ENCODE measurements at regions not wholly inside any gene's neighbourhood (a gene's known extent, or its start where the extent isn't known, plus 50 kb on each side); places are given as distances from the start of the nearest gene placed in this dataset.

DNA sequence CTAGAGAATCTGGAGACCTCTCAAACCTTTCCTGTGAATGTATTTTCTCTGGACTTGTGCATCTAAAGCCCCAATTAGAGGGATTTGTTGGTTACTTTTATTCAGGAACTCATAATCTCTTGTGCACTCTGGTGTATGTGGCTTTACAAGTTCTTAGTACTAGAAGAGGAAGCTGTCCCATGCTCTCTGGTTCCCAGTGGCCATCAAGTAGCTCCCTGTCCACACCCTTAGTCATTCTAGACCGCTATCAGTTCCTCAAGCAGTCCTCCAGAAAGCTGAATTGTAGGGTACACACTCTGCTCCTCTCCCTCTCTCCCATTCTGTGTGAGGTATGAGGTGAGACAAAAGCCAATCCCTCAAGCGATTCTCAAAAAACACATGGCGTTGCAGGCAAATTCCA is 470.3 kb downstream of the PTPRC start:
- no peak for DNase-seq (ENCODE audit: low read depth)

DNA sequence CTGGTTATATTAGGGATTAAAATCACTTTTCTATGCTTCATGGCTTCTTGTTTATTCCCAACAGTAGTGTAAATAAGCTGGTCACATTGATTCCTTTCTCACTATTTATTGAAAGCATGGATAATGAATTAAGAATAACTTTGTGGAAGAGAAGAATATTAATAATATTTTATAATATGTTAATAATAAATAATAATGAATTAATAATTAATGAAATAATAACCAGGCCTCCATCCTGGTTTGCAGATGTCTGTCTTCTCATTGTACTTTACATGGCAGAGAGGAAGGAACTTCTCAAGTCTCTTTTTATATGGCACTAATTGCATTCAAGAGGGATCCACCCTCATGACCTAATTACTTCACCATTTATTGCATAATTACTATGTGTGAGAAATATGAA is 473.5 kb downstream of the PTPRC start:
- no peak for DNase-seq (ENCODE audit: low read depth)

DNA sequence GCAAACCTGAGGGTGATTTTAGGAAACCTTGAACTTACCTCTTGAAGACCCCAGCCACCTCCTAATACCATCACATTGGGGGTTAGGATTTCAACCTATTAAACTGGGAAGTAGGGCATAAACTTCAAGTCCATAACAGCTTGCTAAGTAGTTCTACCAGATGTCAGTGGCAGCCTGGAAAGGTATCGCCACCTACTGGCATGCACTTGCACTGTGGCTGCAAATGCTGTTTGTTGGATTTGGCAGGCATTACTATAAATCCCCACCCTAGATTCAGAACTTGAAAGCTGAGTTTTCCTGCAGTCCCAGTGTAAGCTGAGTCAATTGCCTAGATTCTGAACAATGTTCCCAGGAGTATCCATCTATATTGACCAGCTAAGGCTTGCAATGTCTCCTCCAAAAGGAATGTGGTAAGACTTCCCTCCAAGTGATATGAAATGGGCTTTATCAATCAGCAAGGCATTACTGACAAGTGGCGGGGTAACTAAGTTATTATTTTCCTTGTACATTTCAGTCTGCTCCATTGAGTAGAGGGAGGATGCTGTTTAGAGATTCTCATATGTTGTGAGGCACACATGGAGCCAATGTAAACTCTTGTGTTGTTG is 474.5 kb downstream of the PTPRC start:
- peak; percentile 46 for DNase-seq (ENCODE audit: low read depth)

DNA sequence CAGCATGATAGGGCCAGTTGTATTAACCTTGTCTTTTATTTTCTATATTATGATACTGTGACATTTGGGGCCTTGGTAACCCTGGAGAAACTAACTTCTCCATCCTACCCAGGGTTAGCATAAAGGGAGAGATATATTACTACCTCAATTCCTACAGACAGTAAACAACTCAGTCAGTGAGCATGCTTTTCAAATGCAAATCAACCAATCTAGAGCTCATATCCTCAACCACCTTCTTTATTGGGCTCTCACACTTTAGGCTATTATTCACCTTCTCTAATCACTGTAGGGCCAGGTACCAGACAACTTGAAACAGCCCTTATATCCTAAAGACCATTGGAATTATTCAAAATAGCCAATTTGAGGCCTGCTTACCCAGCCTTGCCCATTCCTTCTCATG is 477.6 kb downstream of the PTPRC start:
- no peak for DNase-seq (ENCODE audit: low read depth)

DNA sequence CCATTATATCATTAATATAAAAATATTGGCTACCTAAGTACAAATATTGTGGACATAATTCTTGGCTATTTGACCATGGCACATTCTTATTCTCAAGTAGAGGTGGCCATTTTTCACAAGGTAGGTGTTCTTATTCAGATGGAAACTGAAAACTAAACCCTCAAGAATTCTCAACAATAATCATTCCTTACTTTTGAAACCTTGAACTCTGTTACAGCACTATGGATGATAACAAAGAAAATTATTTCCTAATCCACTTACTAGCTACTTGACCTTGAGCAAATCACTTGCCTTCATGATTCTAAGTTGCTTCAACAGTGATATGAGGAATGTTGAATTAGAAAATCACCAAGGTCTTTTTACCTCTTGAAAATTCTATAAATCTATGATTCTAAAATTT is 482.2 kb downstream of the PTPRC start:
- DNase-seq (ENCODE audit: low read depth), result no peak

DNA sequence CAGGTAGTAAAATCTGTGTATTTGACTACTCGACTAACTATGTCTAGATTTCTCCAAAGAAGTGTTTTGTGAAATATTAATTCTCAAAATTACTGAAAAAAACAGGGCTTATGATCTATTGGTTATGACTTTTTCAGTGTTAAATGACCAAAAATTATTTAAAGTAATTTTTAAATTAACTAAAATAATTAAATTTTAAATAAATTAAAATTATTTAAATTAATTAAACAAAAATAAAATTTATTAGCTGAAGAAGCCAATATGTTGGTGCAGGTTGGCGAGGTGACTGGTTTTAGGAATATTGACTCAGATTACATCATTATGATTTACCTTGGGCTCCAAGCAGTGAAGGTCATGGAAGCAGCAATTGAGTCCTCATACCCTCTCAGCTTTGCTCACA is 483.2 kb downstream of the PTPRC start:
- DNase-seq (ENCODE audit: low read depth), result no peak

DNA sequence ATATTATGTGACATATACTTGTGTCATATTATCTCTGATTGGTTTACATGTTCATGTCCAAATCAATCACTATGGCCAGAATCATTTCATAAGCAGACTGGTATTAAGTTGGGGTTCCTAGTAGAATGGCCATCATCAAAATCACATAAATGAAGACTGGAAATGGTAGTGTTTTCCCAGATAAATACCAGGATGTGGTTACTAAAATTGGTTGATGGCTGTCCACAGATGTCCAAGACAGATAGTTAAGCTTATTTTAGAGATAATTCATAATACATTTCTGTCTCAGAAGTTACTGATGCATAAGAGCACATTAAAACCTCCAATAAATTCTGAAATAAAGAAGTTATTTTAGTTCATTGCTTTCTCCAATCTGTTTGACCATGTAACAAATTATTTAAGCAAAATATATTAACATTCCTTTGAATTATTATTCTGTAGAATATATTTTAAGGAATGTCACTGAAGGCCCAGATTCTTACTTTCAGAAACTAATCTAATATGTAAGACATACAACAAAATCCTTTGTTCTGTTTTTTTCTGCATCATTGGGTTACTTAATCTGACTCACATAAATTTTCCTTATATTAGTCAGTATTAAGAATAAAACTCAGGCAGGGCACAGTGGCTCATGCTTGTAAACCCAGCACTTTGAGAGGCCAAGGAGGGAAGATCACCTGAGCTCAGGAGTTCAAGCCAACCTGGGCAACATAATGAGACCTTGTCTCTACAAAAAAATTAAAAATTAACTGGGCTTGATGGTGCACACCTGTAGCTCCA is 483.9 kb downstream of the PTPRC start:
- DNase-seq (ENCODE audit: low read depth), result no peak

DNA sequence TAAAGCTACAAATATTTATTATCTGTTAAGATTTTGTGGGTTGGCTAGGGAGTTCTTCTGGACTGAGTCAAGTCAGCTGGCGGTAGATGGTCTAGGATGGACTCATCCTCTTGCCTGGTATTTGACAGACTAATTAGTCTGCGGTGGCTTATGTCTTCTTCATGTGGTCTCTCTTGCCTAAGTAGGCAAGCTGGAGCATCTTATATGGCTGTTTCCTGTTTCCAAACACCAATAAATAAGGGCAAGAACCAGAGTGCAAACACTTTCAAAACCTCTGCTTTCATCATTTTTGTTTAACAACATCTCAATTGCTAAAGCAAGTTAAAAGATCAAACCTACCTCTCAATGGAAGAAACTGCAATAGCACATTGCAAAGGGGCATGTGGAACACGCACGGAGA is 484.8 kb downstream of the PTPRC start:
- DNase-seq (ENCODE audit: low read depth), result no peak

DNA sequence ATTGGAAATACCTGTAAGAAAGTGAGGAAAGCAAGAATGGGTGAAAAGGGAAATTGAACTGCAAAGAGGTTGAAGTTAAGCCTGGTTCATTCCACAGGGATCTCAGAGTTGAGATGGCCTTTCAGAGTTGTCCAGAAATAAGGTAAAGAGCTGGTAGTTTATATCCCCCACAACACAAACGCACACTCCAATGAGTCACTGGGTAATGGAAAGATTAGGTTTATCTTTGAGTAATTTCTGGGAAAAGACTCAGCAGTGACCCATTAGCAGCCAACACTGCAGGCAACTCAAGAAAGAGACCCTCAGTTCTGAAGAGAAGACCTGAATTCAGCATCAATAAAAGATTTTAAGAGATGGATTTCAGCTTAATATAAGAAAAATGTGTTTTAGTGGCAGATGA is 485.5 kb downstream of the PTPRC start:
- DNase-seq (ENCODE audit: low read depth), result no peak

DNA sequence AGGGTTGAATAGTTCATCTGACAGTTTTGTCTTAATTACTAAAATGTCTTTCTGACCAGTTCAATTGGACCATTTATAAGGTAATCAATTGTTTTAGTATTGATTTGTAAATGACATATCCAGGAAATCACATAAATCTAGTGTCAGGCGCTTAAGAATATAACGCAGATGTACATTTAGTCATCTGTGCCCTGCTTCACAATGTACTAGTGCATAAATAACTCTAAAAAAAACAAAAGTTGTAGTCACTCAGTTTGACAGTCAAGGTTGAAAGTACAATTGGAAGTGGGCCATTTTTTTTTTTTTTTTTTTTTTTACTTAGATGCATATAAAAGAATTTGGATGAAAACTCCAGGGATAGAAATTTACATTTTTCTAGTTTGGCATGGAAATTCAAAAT is 490.4 kb downstream of the PTPRC start:
- DNase-seq (ENCODE audit: low read depth), result no peak

DNA sequence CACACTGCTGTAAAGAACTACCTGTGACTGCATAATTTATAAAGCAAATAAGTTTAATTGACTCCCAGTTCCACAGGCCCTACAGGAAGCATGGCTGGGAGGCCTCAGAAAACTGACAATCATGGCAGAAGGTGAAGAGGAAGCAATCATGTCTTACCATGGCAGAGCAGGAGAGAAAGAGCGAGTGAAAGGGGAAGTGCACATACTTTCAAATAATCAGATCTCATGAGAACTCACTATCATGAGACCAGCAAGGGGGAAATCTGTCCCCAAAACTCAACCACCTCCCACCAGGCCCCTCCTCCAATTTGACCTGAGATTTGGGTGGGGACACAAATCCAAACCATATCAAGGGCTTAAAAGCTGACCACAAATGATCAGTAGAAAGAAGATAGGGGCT is 493.2 kb downstream of the PTPRC start:
- DNase-seq (ENCODE audit: low read depth), result no peak

DNA sequence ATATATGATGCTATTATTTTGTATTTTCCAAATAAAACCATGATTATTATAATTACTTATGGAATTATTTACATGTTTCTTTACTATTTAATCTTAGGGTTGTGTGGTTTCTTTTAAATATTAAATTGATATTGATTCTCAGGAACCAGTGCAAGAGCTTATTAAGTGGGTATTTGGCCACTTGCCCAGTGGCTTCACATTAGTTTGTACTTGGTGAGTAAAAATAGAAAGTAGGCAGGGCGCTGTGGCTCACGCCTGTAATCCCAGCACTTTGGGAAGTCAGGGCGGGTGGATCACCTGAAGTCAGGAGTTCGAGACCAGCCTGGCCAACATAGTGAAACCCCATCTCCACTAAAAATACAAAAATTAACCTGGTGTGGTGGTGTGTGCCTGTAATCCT is 497.1 kb downstream of the PTPRC start:
- DNase-seq (ENCODE audit: low read depth), result no peak

DNA sequence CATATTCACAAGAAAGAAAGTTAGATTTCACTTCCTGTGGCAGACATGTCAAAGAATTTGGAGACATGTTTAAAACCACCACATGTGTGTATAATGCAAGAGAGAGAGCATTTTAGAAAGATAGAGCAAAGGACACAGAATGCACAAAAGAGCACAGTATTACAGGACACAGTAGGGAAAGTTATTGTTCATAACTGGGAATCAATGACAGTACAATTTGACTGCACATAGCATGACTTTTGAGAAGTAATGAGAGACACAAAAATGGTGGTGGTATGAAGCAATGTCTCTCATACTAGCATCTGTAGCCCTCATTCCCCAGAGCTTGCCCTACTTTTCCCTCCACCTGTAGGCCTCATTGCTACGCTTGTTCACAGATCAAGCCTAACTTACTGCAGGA is 499.2 kb downstream of the PTPRC start:
- DNase-seq (ENCODE audit: low read depth), result no peak

DNA sequence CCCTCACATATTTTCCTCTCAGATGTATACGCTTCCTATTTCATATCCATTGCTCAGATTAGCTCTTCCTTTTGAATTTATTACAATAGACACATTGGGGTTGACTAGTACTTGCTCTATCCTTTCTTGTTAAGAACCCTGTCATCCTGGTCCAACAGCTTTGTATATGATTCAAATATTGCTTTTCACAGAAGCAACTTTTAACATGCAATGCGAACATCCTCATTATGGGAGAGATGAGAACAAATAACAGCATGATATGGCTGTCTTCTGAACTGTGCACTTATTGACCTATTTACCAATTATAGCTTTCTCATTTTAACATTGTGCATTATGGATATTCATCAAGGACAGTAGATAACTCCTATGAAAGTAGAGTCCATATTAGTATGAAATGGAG is 510.8 kb downstream of the PTPRC start:
- DNase-seq (ENCODE audit: low read depth), result no peak

DNA sequence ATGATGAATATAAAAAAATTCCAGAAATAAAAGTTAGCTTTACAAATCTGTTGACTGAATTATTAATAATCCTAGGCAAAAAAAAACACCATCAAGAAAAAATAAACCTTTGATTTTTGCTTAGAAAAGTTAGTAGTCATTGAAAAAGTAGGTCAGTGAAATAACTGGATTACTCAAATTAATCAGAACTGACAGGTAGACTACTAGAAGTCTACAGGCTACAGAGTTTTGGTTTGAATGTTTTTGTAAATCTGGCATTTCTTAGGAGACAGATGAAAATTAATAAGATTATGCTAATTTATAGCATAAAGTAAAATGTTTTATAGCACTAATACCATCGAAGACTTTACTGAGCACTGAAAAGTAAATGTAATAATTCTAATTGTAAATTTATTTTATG is 511.9 kb downstream of the PTPRC start:
- DNase-seq (ENCODE audit: low read depth), result no peak

DNA sequence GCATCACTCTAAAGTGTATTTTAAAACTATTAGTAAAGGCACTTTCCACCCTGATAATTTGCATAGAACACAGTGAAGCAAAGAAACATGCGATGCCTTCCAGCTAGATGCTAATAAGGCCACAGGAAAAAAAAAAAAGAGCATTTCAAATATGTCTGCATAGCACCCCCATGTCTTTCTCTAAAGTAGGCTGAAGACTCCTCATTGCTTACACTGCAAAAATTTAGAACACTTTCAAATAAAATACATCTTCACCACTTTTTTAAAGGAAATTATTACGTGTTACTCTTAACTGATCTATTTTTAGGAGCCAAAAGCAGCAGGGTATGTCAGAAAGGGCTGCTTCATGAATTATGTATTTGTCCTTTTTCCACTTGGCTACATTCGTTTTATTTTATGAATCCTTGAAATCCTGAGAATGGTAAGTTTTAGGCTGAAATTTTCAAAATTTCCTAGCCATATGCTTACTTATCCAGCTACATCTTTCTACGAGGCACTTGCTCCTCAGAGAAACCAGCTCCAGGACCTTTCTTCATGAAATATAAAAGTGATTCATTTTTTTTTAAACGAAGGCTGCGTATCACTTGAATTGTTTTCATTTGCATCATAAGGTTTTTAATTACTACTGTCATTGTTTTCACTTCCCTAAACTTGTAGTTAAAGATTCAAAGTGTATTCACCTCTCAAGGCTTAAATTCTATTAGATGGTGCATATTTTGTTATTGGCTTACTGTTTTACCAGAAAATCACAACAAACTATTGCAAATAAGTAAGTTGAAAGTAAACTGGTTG is 513.0 kb downstream of the PTPRC start:
- no peak for DNase-seq (ENCODE audit: low read depth)

DNA sequence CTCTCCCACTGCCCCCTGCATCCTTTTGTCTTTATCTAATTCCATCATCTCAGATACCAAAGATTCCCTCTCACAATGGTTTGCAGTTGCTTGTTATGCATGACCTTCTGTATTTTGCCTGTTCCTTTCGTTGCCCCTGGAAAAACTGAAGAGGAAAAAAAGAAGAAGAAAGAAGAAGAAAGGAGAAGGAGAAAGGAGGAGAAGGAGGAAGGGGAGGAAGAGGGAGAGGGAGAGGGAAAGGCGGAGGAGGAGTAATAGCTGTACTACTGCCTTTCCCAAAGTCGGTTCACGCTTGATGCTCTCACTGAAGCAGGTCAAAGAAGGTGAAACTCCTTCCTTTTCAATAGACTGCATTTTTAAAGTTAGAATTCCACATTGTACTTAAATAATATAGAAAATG is 513.8 kb downstream of the PTPRC start:
- DNase-seq (ENCODE audit: low read depth), result no peak

DNA sequence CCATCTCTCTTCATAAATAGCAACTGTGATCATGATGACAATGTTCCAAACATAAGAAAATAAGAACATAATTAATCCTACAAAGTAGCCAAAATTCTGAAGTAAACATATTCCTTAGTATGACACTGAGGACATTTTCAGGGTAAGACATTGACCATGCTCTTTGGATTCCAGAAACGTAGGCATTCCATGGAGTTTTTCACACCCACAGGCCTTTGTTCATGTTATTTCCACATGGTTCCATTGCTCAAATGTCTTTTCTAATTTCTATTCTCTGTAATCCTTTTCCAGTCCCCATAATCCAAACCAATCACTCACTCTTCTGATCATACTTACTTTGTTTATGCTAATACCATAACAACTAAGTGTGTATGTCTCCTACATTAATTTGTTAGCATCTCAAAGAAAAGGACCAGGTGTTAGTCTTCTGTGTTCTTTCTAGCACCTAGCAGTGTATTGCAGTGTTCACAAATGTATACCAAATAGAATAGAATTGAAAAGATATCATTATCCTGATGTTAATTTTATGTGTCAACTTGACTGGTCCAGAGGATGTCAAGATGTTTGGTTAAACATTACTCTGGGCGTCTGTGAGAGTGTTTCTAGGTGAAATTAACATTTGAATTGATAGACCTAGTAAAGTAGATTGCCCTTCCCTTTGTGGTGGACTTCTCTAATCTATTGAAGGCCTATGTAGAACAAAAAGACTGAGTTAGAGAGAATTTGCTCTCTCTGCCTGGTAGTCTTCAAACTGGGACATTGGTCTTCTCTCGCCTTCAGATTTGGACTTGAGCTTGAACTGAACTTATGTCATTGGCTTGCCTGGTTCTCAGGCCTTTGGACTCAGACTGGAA is 516.6 kb downstream of the PTPRC start:
- no peak for DNase-seq (ENCODE audit: low read depth)

DNA sequence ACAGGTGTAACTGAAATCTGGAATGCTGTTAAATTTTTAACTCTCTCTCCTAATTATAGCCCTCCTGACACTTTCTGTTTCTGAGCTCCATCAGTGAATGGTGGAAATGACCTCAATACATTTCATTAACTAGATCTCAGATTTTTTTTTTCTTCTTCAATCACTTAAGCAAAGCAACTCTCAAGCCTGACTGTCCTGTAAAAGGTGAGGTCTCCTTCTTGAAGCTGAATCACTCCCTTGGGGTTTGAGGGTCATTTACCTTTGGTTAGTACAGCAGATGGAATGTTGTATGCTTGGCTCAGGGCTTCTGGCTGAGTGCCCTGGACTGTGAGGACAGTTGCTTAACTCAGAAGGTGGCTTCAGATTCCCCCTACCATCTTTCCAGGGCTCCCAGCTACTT is 518.7 kb downstream of the PTPRC start:
- DNase-seq (ENCODE audit: low read depth), result no peak

DNA sequence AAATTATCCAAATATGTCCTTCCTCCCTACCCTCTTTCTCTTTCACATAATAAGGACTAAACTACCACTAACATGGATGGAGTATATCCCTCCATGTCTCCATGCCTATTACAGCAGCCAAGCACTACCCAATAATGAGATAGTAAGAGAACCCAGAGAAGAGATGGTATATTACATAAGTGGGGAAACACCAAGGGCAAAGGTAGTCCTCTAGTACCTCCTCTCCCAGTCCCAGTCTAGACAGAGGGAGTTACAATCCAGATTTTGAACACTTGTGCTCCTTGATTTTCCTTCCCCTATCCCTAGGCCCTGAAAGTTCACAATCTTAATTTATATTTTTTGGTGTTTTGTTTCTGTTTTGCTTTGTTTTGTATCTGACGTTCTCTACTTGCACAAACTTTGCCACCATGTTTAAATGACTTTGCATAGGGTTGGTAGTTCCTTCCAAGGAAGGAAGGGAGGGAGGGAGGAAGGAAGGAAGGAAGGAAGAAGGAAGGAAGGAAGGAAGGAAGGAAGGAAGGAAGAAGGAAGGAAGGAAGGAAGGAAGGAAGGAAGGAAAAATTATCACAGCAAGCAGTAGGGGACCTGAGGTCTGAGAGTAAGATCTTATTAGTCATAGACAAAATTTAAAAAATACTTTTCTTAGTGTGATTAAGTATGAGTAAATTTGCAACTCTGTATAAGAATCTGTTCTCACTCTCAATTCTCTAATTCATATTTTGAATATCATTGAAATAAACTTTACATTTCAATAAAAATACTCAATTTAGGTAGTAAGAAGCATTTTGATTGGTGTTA is 521.9 kb downstream of the PTPRC start:
- DNase-seq (ENCODE audit: low read depth), result no peak

DNA sequence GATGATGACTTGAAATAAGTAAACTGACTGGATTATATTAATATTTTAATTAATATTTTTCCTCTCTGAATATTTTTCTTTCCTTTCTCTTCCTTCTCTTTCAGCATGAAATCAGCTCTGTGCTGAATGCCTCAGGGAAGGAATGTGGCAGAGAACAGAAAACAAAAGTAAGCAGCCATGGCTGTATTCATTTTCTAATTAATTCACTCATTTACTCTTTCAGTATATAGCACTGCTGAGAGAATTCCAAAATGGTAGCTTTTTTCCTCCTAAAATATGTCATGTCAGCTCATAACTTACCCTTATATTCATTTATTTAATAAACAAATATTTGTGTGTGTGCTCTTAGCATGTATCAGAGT is 522.5 kb downstream of the PTPRC start:
- no peak for DNase-seq (ENCODE audit: low read depth)
